HG03558 (cell line): ENCODE measurements at regions not wholly inside any gene's neighbourhood (a gene's known extent, or its start where the extent isn't known, plus 50 kb on each side); places are given as distances from the start of the nearest gene placed in this dataset.
"Not testable (repeated sequence)": the region's sequence is repeated elsewhere in the genome, so short reads cannot be mapped to it uniquely, and the experiment has no call there.

Experiments used
- ATAC-seq: cut with Tn5 transposase; IDR thresholded peaks from one replicate; pipeline ENCODE4 v1.9.1; 2021; ENCODE audit warnings: moderate number of reproducible peaks; ENCODE audit not compliant: unreplicated experiment; ENCODE audit errors: extremely low read depth

GRCh38 chr7:68725843-68726785, 872.2 kb upstream of the AUTS2 start:
- no peak for ATAC-seq

GRCh38 chr7:68728720-68729119, 869.6 kb upstream of the AUTS2 start:
- not testable (repeated sequence) for ATAC-seq

DNA sequence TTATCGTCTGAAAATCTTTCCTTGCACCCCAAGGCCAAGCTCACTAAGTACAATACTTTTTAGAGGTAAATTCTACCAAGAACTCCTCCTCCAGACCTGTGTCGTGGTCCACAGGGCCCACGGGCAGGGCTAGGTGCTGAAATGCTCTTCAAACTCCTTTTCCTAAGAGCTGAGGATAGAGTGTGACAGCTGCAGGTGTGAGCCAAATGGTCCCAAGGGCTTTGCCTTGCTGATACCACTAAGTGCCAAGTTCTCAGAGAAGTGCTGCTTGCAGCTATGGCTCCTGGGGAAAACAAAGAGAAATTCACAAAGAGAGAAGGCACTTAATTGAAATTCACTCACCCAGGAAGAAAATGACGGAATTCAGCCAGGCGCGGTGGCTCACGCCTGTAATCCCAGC, 868.9 kb upstream of the AUTS2 start:
- ATAC-seq: no peak

GRCh38 chr7:68730194-68730593, 868.1 kb upstream of the AUTS2 start:
- no peak for ATAC-seq

- ATAC-seq: no peak
These were observed 867.3 kb upstream of the AUTS2 start for GRCh38 chr7:68730964-68731363.

GRCh38 chr7:68733219-68734153, 864.8 kb upstream of the AUTS2 start:
- no peak for ATAC-seq

DNA sequence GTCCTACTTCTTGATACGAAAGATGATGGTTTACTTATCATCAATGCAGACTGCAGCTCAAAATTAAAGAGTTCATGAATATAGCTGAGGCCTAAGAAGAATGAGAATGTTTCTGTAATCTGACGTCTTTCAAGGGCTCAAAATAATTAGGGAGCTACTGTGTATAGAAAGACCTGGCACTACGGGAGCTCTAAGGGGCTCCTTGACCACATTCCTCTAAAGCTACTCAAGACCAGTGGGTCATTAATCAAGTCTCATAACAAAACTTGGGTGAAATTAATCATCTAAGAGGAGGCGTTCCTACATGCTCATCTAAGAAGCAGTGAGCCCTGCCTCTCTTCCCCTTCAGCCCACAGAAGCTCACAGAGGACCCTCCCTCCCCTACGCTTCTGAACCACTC, 863.8 kb upstream of the AUTS2 start:
- ATAC-seq: no peak

DNA sequence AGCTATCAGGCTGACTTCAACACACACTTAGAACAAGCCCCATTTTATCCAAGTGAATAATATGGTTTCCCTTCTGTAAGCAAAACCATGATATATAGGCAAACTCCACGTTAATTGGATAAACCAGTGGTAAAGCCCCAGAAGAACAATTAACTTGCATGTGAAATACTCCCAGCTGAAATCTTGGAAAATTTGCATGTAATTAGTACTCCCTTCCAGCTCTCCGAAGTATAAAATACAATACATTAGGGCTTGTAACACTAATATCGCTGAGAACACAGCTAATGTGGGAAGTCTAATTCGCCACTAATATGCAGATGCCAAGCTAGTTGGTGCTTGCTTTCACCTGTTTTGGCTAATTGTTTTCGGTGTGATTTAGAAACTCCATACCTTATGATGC, 859.0 kb upstream of the AUTS2 start:
- ATAC-seq: no peak

DNA sequence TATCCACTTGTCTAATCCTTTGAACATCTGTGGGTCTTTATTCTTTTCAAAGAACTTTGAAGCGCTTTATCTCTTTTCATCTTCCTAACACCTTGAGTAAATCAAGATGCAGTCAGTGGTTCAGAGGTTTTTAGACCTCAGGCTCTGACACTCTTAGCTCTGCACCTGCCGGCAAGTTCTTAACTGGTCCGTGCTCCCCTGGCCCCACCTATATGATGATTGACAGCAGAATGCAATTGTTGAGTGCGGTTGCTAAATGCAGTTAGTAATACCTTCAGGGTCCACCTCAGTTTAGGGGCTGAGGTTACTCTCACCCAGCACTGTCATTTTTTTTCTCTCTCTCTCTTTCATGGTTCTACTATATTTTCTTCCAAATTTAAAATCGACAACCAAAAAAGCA, 854.2 kb upstream of the AUTS2 start:
- ATAC-seq: no peak

GRCh38 chr7:68748934-68749900, 849.1 kb upstream of the AUTS2 start:
- ATAC-seq: no peak

DNA sequence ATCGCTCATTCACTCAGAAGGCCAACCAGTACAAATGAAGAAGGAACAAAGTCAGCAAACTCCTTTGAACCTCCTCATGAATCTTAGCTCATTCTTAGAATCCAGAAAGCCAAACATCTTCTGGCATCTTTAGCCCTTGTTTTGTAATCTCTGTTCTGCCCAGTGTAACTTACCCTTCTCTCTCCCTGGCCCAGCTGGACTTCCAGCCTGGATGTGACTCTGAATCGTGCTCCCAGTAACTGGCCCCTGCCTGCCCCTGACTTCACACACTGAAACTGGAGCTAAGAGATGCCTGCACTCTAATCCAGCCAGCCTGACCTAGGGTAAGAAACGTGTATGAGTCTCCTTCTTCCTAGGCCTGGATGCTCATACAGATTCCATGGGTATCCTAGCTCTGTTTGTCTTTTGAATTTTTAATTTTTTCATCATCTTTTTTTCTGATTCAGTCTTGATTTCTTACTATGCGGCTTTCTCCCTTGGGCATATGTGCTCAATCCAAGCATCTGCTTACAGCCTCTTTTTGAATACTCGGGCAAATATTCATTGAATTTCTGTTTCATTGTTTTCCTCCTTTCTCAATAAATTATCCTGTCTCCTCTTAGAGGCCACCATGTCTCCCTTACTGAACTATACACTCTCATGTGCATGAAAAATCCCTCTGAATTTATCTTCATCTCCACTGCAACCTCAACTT, 845.6 kb upstream of the AUTS2 start:
- ATAC-seq: no peak

GRCh38 chr7:68754414-68754813, 843.9 kb upstream of the AUTS2 start:
- no peak for ATAC-seq

- ATAC-seq: no peak
These were observed 841.2 kb upstream of the AUTS2 start for GRCh38 chr7:68756986-68757495.

DNA sequence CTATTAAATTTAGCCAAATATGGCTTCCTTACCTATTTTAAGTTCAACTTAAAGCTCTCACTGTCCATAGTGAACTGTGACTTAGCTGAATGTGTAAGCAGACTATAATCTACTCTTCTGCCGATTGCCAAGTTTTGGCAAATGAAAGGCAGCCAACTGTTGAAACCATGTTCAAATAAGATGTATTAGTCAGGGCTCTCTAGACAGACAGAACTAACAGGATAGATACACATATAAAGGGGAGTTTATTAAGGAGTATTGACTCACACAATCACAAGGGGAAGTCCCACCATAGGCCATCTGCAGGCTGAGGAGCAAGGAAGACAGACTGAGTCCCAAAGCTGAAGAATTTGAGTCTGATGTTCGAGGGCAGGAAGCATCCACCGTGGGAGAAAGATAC, 837.7 kb upstream of the AUTS2 start:
- no peak for ATAC-seq

DNA sequence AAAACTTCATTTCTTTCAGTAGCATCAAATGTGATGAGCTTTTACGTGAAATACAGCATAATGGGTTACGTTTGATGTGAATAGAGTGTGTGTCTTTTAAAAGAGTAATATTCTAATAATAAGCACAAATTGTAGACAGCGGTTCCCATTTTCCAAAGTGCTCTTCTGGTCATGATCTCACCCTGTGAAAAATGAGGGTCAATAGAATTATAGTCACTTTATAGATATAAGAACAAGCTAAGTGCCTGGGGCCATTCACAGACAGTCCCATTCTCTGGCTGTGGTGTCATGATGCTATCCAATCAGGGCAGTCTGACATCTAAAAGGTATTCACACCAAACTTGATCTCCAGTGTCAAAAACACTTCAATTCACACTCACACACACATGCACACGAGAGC, 830.8 kb upstream of the AUTS2 start:
- ATAC-seq: no peak

- no peak for ATAC-seq
These were observed 827.6 kb upstream of the AUTS2 start for GRCh38 chr7:68770649-68771048.

DNA sequence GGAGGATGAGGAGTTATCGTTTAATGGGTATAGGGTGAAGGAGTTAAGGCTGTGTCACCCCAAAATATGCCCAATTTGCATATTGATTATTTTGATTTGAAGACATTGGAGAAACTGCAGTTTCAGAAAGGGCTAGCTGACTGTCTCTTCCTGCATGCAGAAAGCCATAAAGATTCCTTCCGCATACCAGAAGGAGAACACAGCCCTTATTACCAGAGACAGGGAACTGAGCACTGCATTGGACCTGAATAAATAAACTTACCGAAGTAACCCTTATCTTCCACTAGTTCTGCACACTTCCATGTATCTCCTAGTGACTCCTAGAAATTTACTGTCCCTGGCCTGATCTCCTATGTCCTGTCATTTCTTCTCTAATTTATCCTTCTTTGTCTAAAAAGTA, 821.9 kb upstream of the AUTS2 start:
- ATAC-seq: no peak

DNA sequence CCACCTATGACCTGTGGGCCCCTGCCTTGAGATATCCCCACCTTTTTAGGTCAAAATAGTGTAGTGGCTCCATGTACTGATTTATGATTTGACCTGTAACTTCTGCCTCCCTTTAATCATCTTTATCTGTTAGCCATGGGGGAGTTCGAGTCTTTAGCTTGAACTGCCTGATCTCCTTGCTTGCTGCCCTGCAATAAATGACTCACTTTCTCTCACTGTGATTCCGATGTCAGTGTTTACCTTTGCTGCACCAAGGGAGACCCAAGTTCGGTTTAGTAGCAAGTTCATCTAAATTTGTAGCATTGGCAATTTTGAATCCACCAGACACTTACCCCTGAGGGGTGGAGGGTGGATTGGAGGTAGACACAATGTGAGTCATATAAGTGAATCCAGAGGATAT, 814.6 kb upstream of the AUTS2 start:
- ATAC-seq: no peak

GRCh38 chr7:68785036-68785435, 813.2 kb upstream of the AUTS2 start:
- no peak for ATAC-seq
